WTC11 (cell line): ENCODE measurements at regions not wholly inside any gene's neighbourhood (a gene's known extent, or its start where the extent isn't known, plus 50 kb on each side); places are given as distances from the start of the nearest gene placed in this dataset.

Experiments used
- ATAC-seq: fragments of 200-7000 bp; cut with Tn5 transposase; 2 replicates; pipeline ENCODE4 v1.10.0; 2021; ENCODE audit warnings: mild to moderate bottlenecking, moderate library complexity
- CTCF ChIA-PET: fragments of 300-600 bp; sonication (Branson Sonifier 250); formaldehyde crosslinking; loops from one replicate; lab custom pipeline; 2021; ENCODE audit warnings: antibody characterized with exemption; lab: Charles Lee
- POLR2A ChIA-PET: fragments of 350-600 bp; sonication (Branson Sonifier 250); formaldehyde crosslinking; loops from one replicate; lab custom pipeline; 2021; ENCODE audit warnings: antibody characterized with exemption; lab: Charles Lee
- DNase-seq: peaks from one replicate; pipeline ENCODE4 v3.0.0; 2021; ENCODE audit warnings: low spot score
- H3K27ac Mint-ChIP-seq: 2 replicates; pipeline ENCODE4 v1.8.0; 2021; ENCODE audit warnings: mixed read lengths
- H3K27me3 Mint-ChIP-seq: 2 replicates; pipeline ENCODE4 v1.8.0; 2021; ENCODE audit warnings: low read depth, mild to moderate bottlenecking, moderate library complexity, mixed read lengths
- H3K36me3 Mint-ChIP-seq: 2 replicates; pipeline ENCODE4 v1.8.0; 2021; ENCODE audit warnings: mixed read lengths
- H3K4me1 Mint-ChIP-seq: 2 replicates; pipeline ENCODE4 v1.8.0; 2022; ENCODE audit warnings: mixed read lengths
- H3K4me3 Mint-ChIP-seq: 2 replicates; pipeline ENCODE4 v1.8.0; 2021; ENCODE audit warnings: mild to moderate bottlenecking, moderate library complexity, mixed read lengths
- H3K9me3 Mint-ChIP-seq: 2 replicates; pipeline ENCODE4 v1.8.0; 2021; ENCODE audit warnings: mixed read lengths
- FOXK1 ChIP-seq: sonication (generic); formaldehyde crosslinking; IDR thresholded peaks from 2 replicates; pipeline ENCODE4 v1.8.0; 2022; ENCODE audit warnings: mild to moderate bottlenecking, moderate library complexity, missing genetic modification reagents
- GABPB1 ChIP-seq: sonication (generic); formaldehyde crosslinking; IDR thresholded peaks from 2 replicates; pipeline ENCODE4 v1.8.1; 2023; ENCODE audit warnings: mild to moderate bottlenecking, missing genetic modification reagents
- HMGA2 ChIP-seq: fragments of 250-450 bp; sonication (Bioruptor Pico); IDR thresholded peaks from 2 replicates; pipeline ENCODE4 v1.4.0; 2021; ENCODE audit warnings: mild to moderate bottlenecking, moderate library complexity
- JAZF1 ChIP-seq: fragments of 250-450 bp; sonication (Bioruptor Pico); IDR thresholded peaks from 2 replicates; pipeline ENCODE4 v1.9.0; 2021; ENCODE audit warnings: moderate library complexity, mild to moderate bottlenecking, inconsistent platforms
- JUN ChIP-seq: sonication (generic); formaldehyde crosslinking; IDR thresholded peaks from 2 replicates; pipeline ENCODE4 v1.8.0; 2023; ENCODE audit warnings: mild to moderate bottlenecking, missing genetic modification reagents
- NFE2L1 ChIP-seq: sonication (generic); formaldehyde crosslinking; IDR thresholded peaks from 2 replicates; pipeline ENCODE4 v1.8.1; 2023; ENCODE audit warnings: missing genetic modification reagents
- NFYB ChIP-seq: sonication (generic); formaldehyde crosslinking; conservative IDR thresholded peaks from 2 replicates; pipeline ENCODE4 v1.8.0; 2022; ENCODE audit warnings: low read depth, missing genetic modification reagents
- NR2C2 ChIP-seq: sonication (generic); formaldehyde crosslinking; IDR thresholded peaks from 2 replicates; pipeline ENCODE4 v1.8.0; 2022; ENCODE audit warnings: mild to moderate bottlenecking, missing genetic modification reagents
- PREB ChIP-seq: sonication (generic); formaldehyde crosslinking; IDR thresholded peaks from 2 replicates; pipeline ENCODE4 v1.8.1; 2022; ENCODE audit warnings: mild to moderate bottlenecking, missing genetic modification reagents, moderate library complexity, borderline replicate concordance
- PRRX2 ChIP-seq: fragments of 250-450 bp; sonication (Bioruptor Pico); IDR thresholded peaks from 2 replicates; pipeline ENCODE4 v1.8.0; 2021; ENCODE audit warnings: mild to moderate bottlenecking
- SMAD3 ChIP-seq: sonication (generic); formaldehyde crosslinking; IDR thresholded peaks from 2 replicates; pipeline ENCODE4 v1.8.0; 2022; ENCODE audit warnings: missing genetic modification reagents, mild to moderate bottlenecking, borderline replicate concordance
- TEAD4 ChIP-seq: sonication (generic); formaldehyde crosslinking; IDR thresholded peaks from 2 replicates; pipeline ENCODE4 v1.8.0; 2022; ENCODE audit warnings: mild to moderate bottlenecking, missing genetic modification reagents
- ZNF138 ChIP-seq: sonication (generic); formaldehyde crosslinking; conservative IDR thresholded peaks from 2 replicates; pipeline ENCODE4 v1.8.1; 2022; ENCODE audit warnings: mild to moderate bottlenecking, moderate library complexity, missing genetic modification reagents
- ZNF219 ChIP-seq: sonication (generic); formaldehyde crosslinking; IDR thresholded peaks from 2 replicates; pipeline ENCODE4 v1.8.0; 2023; ENCODE audit warnings: missing genetic modification reagents, mild to moderate bottlenecking, borderline replicate concordance
- ZNF425 ChIP-seq: fragments of 250-450 bp; sonication (Bioruptor Pico); conservative IDR thresholded peaks from 2 replicates; pipeline ENCODE4 v1.9.0; 2021; ENCODE audit warnings: mild to moderate bottlenecking
- ZNF532 ChIP-seq: fragments of 250-450 bp; sonication (Bioruptor Pico); IDR thresholded peaks from 2 replicates; pipeline ENCODE4 v1.9.0; 2021; ENCODE audit warnings: mild to moderate bottlenecking, borderline replicate concordance
- ZSCAN18 ChIP-seq: fragments of 250-450 bp; sonication (Bioruptor Pico); IDR thresholded peaks from 2 replicates; pipeline ENCODE4 v2.1.2; 2022; ENCODE audit warnings: mild to moderate bottlenecking, moderate library complexity

GRCh38 chr16:6856578-6856977, 476.1 kb upstream of the RBFOX1 start:
- POLR2A ChIA-PET, result interaction anchor here (0.6 kb wide), 1 partner anchor 283 kb away, joined by 7 read pairs; no protein-coding TSS in a partner anchor
- Mint-ChIP-seq H3K36me3 (peaks cover 76% of the 10 kb centered on the region), H3K27me3 (peaks cover 32% of the 10 kb centered on the region), H3K9me3 (peaks cover 81% of the 10 kb centered on the region), H3K4me1 (no peaks in the 10 kb centered on the region), H3K27ac (no peak overlapping the region), H3K4me3 (no peak overlapping the region)
- TF ChIP-seq PREB (CRISPR knock-in tag), result no peak
- TF ChIP-seq ZNF138 (CRISPR knock-in tag), result no peak
- ATAC-seq (no peak), DNase-seq (no peak)
- CTCF ChIA-PET, result no interaction called here

GRCh38 chr16:6853565-6853964, 479.1 kb upstream of the RBFOX1 start:
- ATAC-seq, result no peak
- peaks cover 86% of the 10 kb centered on the region for H3K9me3 Mint-ChIP-seq
- H3K27ac Mint-ChIP-seq, result no peak overlapping the region
- peaks cover 23% of the 10 kb centered on the region for H3K27me3 Mint-ChIP-seq
- DNase-seq, result no peak
- TF ChIP-seq ZNF532 (CRISPR knock-in tag) (no peak), SMAD3 (CRISPR knock-in tag) (no peak), ZSCAN18 (CRISPR knock-in tag) (no peak), TEAD4 (no peak), NFE2L1 (CRISPR knock-in tag) (no peak), NFYB (CRISPR knock-in tag) (no peak), ZNF219 (CRISPR knock-in tag) (no peak), JAZF1 (CRISPR knock-in tag) (no peak), NR2C2 (CRISPR knock-in tag) (no peak), GABPB1 (CRISPR knock-in tag) (no peak), ZNF425 (CRISPR knock-in tag) (no peak), JUN (CRISPR knock-in tag) (no peak), PRRX2 (no peak), HMGA2 (CRISPR knock-in tag) (no peak), FOXK1 (CRISPR knock-in tag) (no peak)
- no peak overlapping the region for H3K4me3 Mint-ChIP-seq
- H3K36me3 Mint-ChIP-seq, result peaks cover 80% of the 10 kb centered on the region
- POLR2A ChIA-PET, result no interaction called here
- CTCF ChIA-PET, result no interaction called here
- H3K4me1 Mint-ChIP-seq, result no peaks in the 10 kb centered on the region
